HepG2 (cell line): ENCODE measurements at regions not wholly inside any gene's neighbourhood (a gene's known extent, or its start where the extent isn't known, plus 50 kb on each side); places are given as distances from the start of the nearest gene placed in this dataset.

Source experiments
- KDM4B ChIP-seq: sonication (generic); formaldehyde crosslinking; IDR thresholded peaks from 2 replicates; pipeline ENCODE4 v1.4.0; 2020; ENCODE audit warnings: missing genetic modification reagents
- PHF8 ChIP-seq: sonication (generic); formaldehyde crosslinking; IDR thresholded peaks from 2 replicates; pipeline ENCODE4 v1.5.0; 2020; ENCODE audit warnings: missing genetic modification reagents

DNA sequence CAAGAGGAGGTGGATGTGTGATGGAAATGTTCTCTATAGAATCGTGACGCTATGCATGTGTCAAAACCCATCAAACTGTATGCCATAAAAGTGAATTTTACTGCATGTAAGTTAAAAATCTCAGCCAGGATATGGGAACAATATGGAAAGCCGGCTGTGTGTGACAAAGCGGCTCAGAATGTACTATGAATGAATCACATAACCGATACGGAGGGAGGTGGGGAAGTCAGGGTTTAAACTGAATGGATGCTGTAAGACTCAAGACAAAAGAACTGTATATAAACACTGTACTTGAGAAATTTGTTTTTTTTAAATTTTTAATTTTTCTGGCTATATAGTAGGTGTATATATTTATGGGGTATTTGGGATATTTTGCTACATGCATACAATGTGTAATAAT, 111.6 kb upstream of the PDE4B start:
- TF ChIP-seq PHF8 = no peak
- TF ChIP-seq KDM4B (CRISPR knock-in tag) = no peak
